ENCODE measurements at regions not wholly inside any gene's neighbourhood (a gene's known extent, or its start where the extent isn't known, plus 50 kb on each side); places are given as distances from the start of the nearest gene placed in this dataset.
"Not testable (repeated sequence)": the region's sequence is repeated elsewhere in the genome, so short reads cannot be mapped to it uniquely, and the experiment has no call there.

- DNase-seq, result no peak
Observed at GRCh38 chr1:224791362-224791941, 138.0 kb upstream of the DNAH14 start.

- DNase-seq, result no peak
Observed at GRCh38 chr1:224795591-224795990, 133.9 kb upstream of the DNAH14 start.

- DNase-seq, result no peak
Observed at GRCh38 chr1:224799083-224799482, 130.4 kb upstream of the DNAH14 start.

- no peak for DNase-seq
Observed at GRCh38 chr1:224800486-224801119, 128.9 kb upstream of the DNAH14 start.

- no peak for DNase-seq
Observed at GRCh38 chr1:224801844-224802490, 127.5 kb upstream of the DNAH14 start.

- no peak for DNase-seq
Observed at GRCh38 chr1:224802617-224803016, 126.9 kb upstream of the DNAH14 start.

GRCh38 chr1:224804220-224804619 lies 125.3 kb upstream of the DNAH14 start:
- DNase-seq, result no peak

GRCh38 chr1:224805889-224806288 lies 123.6 kb upstream of the DNAH14 start:
- no peak for DNase-seq

- no peak for DNase-seq
Observed at GRCh38 chr1:224809137-224809536, 120.3 kb upstream of the DNAH14 start.

- no peak for DNase-seq
Observed at GRCh38 chr1:224809613-224810012, 119.9 kb upstream of the DNAH14 start.

GRCh38 chr1:224811564-224811963 lies 117.9 kb upstream of the DNAH14 start:
- DNase-seq, result no peak

GRCh38 chr1:224815647-224816046 lies 113.8 kb upstream of the DNAH14 start:
- no peak for DNase-seq

- DNase-seq, result no peak
Observed at GRCh38 chr1:224816062-224816461, 113.4 kb upstream of the DNAH14 start.

GRCh38 chr1:224817382-224817781 lies 112.1 kb upstream of the DNAH14 start:
- no peak for DNase-seq

GRCh38 chr1:224819861-224820260 lies 109.6 kb upstream of the DNAH14 start:
- DNase-seq, result no peak

- DNase-seq, result no peak
Observed at GRCh38 chr1:224820341-224820740, 109.1 kb upstream of the DNAH14 start.

GRCh38 chr1:224821751-224822150 lies 107.7 kb upstream of the DNAH14 start:
- DNase-seq, result not testable (repeated sequence)

- DNase-seq, result no peak
Observed at GRCh38 chr1:224825525-224826000, 103.9 kb upstream of the DNAH14 start.

- DNase-seq, result no peak
Observed at GRCh38 chr1:224828691-224829090, 100.8 kb upstream of the DNAH14 start.

GRCh38 chr1:224831501-224831900 lies 98.0 kb upstream of the DNAH14 start:
- no peak for DNase-seq

- DNase-seq, result not testable (repeated sequence)
Observed at GRCh38 chr1:224839648-224840300, 89.7 kb upstream of the DNAH14 start.

- not testable (repeated sequence) for DNase-seq
Observed at GRCh38 chr1:224841803-224842202, 87.7 kb upstream of the DNAH14 start.

GRCh38 chr1:224846119-224846907 lies 83.2 kb upstream of the DNAH14 start:
- no peak for DNase-seq

Measured in NCI-H146 (cell line).